ENCODE measurements at regions not wholly inside any gene's neighbourhood (a gene's known extent, or its start where the extent isn't known, plus 50 kb on each side); places are given as distances from the start of the nearest gene placed in this dataset.

DNA sequence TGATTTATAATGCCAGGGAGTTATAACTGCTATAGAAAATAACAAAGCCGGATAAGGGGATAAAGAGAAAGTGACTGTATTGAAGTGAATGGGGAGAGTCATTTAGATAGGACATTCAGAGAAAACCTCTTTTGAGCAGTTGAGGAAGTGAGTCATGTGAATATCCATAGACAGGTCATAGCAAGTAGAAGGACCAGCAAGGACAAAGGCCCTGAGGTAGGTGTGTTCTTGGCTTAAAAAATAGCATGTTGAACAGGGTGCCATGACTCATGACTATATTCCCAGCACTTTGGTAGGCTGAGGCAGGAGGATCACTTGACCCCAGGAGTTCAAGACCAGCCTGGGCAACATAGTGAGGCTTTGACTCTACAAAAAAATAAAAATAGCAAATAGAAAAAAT is 51.5 kb upstream of the RAP1B start:
- DNase-seq (ENCODE audit: low read depth) = no peak

DNA sequence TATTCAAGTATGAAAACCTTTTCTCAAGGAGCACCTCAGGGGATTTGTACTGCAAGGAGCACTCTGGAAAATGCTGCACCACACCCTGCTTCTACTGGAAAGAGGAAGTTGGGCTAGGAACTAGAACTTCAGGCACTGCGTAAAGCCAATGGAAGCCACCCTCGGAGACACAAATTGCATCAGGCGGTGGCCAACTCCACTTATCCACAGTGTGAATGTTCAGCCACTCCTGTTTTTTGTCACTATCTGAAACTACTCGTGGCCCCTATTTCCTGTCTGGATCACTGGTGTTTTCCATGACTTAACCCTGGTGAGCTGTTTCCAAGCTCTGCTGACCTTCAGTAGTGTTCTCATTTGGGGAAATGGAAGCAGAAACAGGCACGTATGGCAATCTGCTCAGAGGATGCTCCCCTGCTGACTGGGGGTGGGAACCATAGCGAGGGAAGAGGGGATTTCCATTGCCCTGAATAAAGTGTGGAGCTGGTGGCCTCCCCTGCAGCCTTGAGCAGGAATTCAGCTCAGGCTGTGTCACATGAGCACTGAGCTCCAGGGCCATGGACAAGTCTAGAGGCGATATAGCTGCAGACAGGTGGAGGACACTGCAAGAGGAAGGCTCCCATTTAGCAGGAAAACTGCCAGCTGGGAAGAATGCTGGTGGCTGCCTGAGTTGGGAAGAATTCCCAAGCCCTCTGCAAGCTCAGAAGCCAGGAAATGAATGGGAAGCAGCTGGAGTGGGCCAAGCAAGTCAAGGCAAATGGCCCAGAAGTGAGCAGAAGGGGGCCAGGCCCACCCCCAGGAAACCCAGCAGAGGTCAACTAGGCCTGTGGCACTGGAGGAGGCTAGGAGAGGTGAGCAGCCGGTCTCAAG is 50.5 kb upstream of the RAP1B start:
- DNase-seq (ENCODE audit: low read depth) = no peak

GRCh38 chr12:68560851-68561422 is 49.8 kb upstream of the RAP1B start:
- no peak for DNase-seq (ENCODE audit: low read depth)
